H9 (cell line): ENCODE measurements at regions not wholly inside any gene's neighbourhood (a gene's known extent, or its start where the extent isn't known, plus 50 kb on each side); places are given as distances from the start of the nearest gene placed in this dataset.

Source experiments
- DNase-seq: peaks from one replicate; pipeline ENCODE4 v3.0.0-alpha.2; 2017
- H2AFZ ChIP-seq: one replicate; pipeline ENCODE4 v1.6.1; 2013; ENCODE audit warnings: mild to moderate bottlenecking, low read length, control low read depth, moderate library complexity
- H2AK5ac ChIP-seq: 2 replicates; pipeline ENCODE4 v1.6.1; 2013; ENCODE audit warnings: low read length, control low read depth, mixed read lengths; ENCODE audit not compliant: insufficient read length
- H2BK120ac ChIP-seq: one replicate; pipeline ENCODE4 v1.6.1; 2013; ENCODE audit warnings: low read depth, mild to moderate bottlenecking, low read length, control low read depth, inconsistent platforms; ENCODE audit not compliant: poor library complexity, severe bottlenecking
- H2BK12ac ChIP-seq: 2 replicates; pipeline ENCODE4 v1.6.1; 2013; ENCODE audit warnings: low read length, control low read depth, mixed read lengths, low read depth; ENCODE audit not compliant: insufficient read length
- H2BK15ac ChIP-seq: 2 replicates; pipeline ENCODE4 v1.6.1; 2013; ENCODE audit warnings: low read depth, low read length, control low read depth
- H2BK20ac ChIP-seq: one replicate; pipeline ENCODE4 v1.6.1; 2013; ENCODE audit warnings: low read depth, mild to moderate bottlenecking, low read length, control low read depth, inconsistent platforms; ENCODE audit not compliant: poor library complexity, severe bottlenecking
- H2BK5ac ChIP-seq: 2 replicates; pipeline ENCODE4 v1.6.1; 2013; ENCODE audit warnings: low read length, control low read depth, mixed read lengths; ENCODE audit not compliant: insufficient read length
- H3K14ac ChIP-seq: 2 replicates; pipeline ENCODE4 v1.6.1; 2013; ENCODE audit warnings: low read length, control low read depth; ENCODE audit not compliant: insufficient read depth
- H3K18ac ChIP-seq: 2 replicates; pipeline ENCODE4 v1.6.1; 2013; ENCODE audit warnings: low read depth, mild to moderate bottlenecking, mixed read lengths, low read length, control low read depth; ENCODE audit not compliant: insufficient read length
- H3K23ac ChIP-seq: 2 replicates; pipeline ENCODE4 v1.6.1; 2013; ENCODE audit warnings: low read length, control low read depth, mixed read lengths, low read depth; ENCODE audit not compliant: insufficient read length
- H3K23me2 ChIP-seq: 2 replicates; pipeline ENCODE4 v1.6.1; 2013; ENCODE audit warnings: low read depth, mild to moderate bottlenecking, mixed read lengths, low read length, control low read depth; ENCODE audit not compliant: insufficient read length, poor library complexity, severe bottlenecking
- H3K27ac ChIP-seq: 2 replicates; pipeline ENCODE4 v1.5.1; 2013; ENCODE audit warnings: low read length, control low read depth, mixed read lengths, low read depth; ENCODE audit not compliant: insufficient read length
- H3K27me3 ChIP-seq: 2 replicates; pipeline ENCODE4 v1.6.1; 2013; ENCODE audit warnings: low read length, control low read depth, inconsistent platforms; ENCODE audit not compliant: insufficient read depth
- H3K4ac ChIP-seq: 2 replicates; pipeline ENCODE4 v1.6.1; 2013; ENCODE audit warnings: low read depth, mild to moderate bottlenecking, control low read depth, inconsistent platforms, low read length, moderate library complexity
- H3K4me1 ChIP-seq: 2 replicates; pipeline ENCODE4 v1.6.1; 2013; ENCODE audit warnings: low read length, control low read depth, inconsistent platforms; ENCODE audit not compliant: insufficient read depth
- H3K4me2 ChIP-seq: 2 replicates; pipeline ENCODE4 v1.6.1; 2013; ENCODE audit warnings: low read length, control low read depth, mixed read lengths; ENCODE audit not compliant: insufficient read length, insufficient read depth
- H3K56ac ChIP-seq: 2 replicates; pipeline ENCODE4 v1.6.1; 2013; ENCODE audit warnings: low read depth, mild to moderate bottlenecking, mixed read lengths, low read length, control low read depth; ENCODE audit not compliant: insufficient read length
- H3K79me1 ChIP-seq: 2 replicates; pipeline ENCODE4 v1.6.1; 2013; ENCODE audit warnings: low read depth, mild to moderate bottlenecking, moderate library complexity, low read length, control low read depth, inconsistent platforms; ENCODE audit not compliant: insufficient read depth, poor library complexity, severe bottlenecking
- H3K79me2 ChIP-seq: 2 replicates; pipeline ENCODE4 v1.6.1; 2013; ENCODE audit warnings: low read length, control low read depth, inconsistent platforms; ENCODE audit not compliant: insufficient read depth
- H3K9ac ChIP-seq: 2 replicates; pipeline ENCODE4 v1.6.1; 2013; ENCODE audit warnings: low read length, control low read depth, mixed read lengths; ENCODE audit not compliant: insufficient read length; ENCODE audit errors: extremely low read depth
- H3K9me3 ChIP-seq: one replicate; pipeline ENCODE4 v1.6.1; 2013; ENCODE audit warnings: low read depth, low read length, inconsistent platforms; ENCODE audit not compliant: control insufficient read depth
- H3T11ph ChIP-seq: one replicate; pipeline ENCODE4 v1.6.1; 2013; ENCODE audit warnings: mild to moderate bottlenecking, low read length, control low read depth, inconsistent platforms
- H4K20me1 ChIP-seq: one replicate; pipeline ENCODE4 v1.6.1; 2013; ENCODE audit not compliant: control insufficient read depth, insufficient read length, insufficient read depth
- H4K5ac ChIP-seq: 2 replicates; pipeline ENCODE4 v1.6.1; 2013; ENCODE audit warnings: low read depth, mild to moderate bottlenecking, mixed read lengths, low read length, control low read depth; ENCODE audit not compliant: insufficient read length
- H4K8ac ChIP-seq: replicated peaks from 2 replicates; pipeline ENCODE4 v1.6.1; 2013; ENCODE audit warnings: low read length, control low read depth, mixed read lengths, low read depth; ENCODE audit not compliant: insufficient read length
- H4K91ac ChIP-seq: 2 replicates; pipeline ENCODE4 v1.6.1; 2013; ENCODE audit warnings: low read depth, mild to moderate bottlenecking, moderate library complexity, mixed read lengths, low read length, control low read depth; ENCODE audit not compliant: insufficient read length
- H3K27ac Mint-ChIP-seq, 3 experiments: 2 replicates in 2 of 3; 3 replicates in 1 of 3; pipeline ENCODE4 v1.8.0; 2020 to 2021; ENCODE audit warnings: mixed read lengths in 3 of 3, mild to moderate bottlenecking in 1 of 3, moderate library complexity in 1 of 3
- H3K27me3 Mint-ChIP-seq: 2 replicates; pipeline ENCODE4 v1.8.0; 2021; ENCODE audit warnings: low read depth, mild to moderate bottlenecking, moderate library complexity, mixed read lengths
- H3K36me3 Mint-ChIP-seq, 3 experiments: 2 replicates in 2 of 3; 3 replicates in 1 of 3; pipeline ENCODE4 v1.8.0; 2020 to 2021; ENCODE audit warnings: low read depth in 3 of 3, mixed read lengths in 3 of 3; ENCODE audit not compliant: insufficient read depth in 1 of 3
- H3K4me1 Mint-ChIP-seq, 2 experiments: 2 replicates each; pipeline ENCODE4 v1.8.0; 2020; ENCODE audit warnings: mixed read lengths in 2 of 2
- H3K4me3 Mint-ChIP-seq, 2 experiments: 2 replicates in 1 of 2; 3 replicates in 1 of 2; pipeline ENCODE4 v1.8.0; 2020 to 2021; ENCODE audit warnings: mild to moderate bottlenecking in 2 of 2, mixed read lengths in 2 of 2, moderate library complexity in 1 of 2
- H3K9me3 Mint-ChIP-seq, 2 experiments: 2 replicates in 1 of 2; 3 replicates in 1 of 2; pipeline ENCODE4 v1.8.0; 2020; ENCODE audit warnings: mild to moderate bottlenecking in 2 of 2, mixed read lengths in 2 of 2, moderate library complexity in 1 of 2
- WGBS: extraction: QIAGEN DNeasy Blood & Tissue Kit; methylation state at CpG from one replicate; pipeline ENCODE4 v1.1.7; 2013; ENCODE audit warnings: missing lambda C conversion rate, low lambda C conversion rate, mixed read lengths; ENCODE audit not compliant: insufficient read length; ENCODE audit errors: extremely low coverage; 5-methylcytosine and 5-hydroxymethylcytosine counted together
- TF ChIP-seq, protein P1 (sequence below): fragments of 200-600 bp; sonication (generic); conservative IDR thresholded peaks from 3 replicates; pipeline ENCODE4 v1.8.0; 2021; ENCODE audit warnings: antibody characterized with exemption, mild to moderate bottlenecking

DNA sequence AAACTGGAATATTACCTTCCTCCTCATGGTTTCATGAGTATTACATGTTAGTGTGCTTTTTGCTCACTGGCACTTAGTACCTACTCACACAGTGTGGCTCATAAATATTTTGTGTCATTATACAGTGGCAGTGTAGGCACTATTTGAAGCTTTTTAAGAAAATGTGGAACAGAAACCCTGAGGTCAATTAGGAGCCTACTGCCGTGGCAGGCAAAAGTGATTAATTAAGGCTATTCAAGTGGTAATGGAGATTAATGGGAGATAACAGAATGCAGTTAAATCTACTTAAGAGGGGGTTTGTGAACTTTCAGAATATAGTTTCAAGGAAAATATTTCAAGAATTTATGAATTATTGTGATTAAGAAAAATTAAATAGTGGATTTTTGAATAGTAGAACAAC is 277.6 kb downstream of the HGF start:
- H3K4me3 Mint-ChIP-seq: no peak overlapping the region
- H3K79me1 ChIP-seq: no peaks in the 10 kb centered on the region
- H3T11ph ChIP-seq: no peak overlapping the region
- no peak overlapping the region for H3K27ac ChIP-seq
- WGBS: no CpG with 5 or more reads among the region's 1 CpG
- H4K91ac ChIP-seq: no peak overlapping the region
- no peaks in the 10 kb centered on the region for H3K27me3 Mint-ChIP-seq
- no peaks in the 10 kb centered on the region for H3K27me3 ChIP-seq
- H2BK120ac ChIP-seq: no peak overlapping the region
- H4K5ac ChIP-seq: no peak overlapping the region
- no peak overlapping the region for H3K4me2 ChIP-seq
- no peak overlapping the region for H2BK20ac ChIP-seq
- TF ChIP-seq, protein P1, sequence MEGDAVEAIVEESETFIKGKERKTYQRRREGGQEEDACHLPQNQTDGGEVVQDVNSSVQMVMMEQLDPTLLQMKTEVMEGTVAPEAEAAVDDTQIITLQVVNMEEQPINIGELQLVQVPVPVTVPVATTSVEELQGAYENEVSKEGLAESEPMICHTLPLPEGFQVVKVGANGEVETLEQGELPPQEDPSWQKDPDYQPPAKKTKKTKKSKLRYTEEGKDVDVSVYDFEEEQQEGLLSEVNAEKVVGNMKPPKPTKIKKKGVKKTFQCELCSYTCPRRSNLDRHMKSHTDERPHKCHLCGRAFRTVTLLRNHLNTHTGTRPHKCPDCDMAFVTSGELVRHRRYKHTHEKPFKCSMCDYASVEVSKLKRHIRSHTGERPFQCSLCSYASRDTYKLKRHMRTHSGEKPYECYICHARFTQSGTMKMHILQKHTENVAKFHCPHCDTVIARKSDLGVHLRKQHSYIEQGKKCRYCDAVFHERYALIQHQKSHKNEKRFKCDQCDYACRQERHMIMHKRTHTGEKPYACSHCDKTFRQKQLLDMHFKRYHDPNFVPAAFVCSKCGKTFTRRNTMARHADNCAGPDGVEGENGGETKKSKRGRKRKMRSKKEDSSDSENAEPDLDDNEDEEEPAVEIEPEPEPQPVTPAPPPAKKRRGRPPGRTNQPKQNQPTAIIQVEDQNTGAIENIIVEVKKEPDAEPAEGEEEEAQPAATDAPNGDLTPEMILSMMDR: no peak
- H3K36me3 Mint-ChIP-seq: peaks cover 0 to 8% (median 1%) of the 10 kb centered on the region in 3 experiments; a peak in 1 of 7 replicates
- H4K20me1 ChIP-seq: no peaks in the 10 kb centered on the region
- H3K18ac ChIP-seq: no peak overlapping the region
- no peak overlapping the region for H4K8ac ChIP-seq
- no peaks in the 10 kb centered on the region for H3K79me2 ChIP-seq
- peaks cover 0 to 8% of the 10 kb centered on the region in 2 experiments; a peak in 2 of 4 replicates for H3K4me1 Mint-ChIP-seq
- no peak overlapping the region for H3K14ac ChIP-seq
- no peak overlapping the region for H2BK15ac ChIP-seq
- no peak overlapping the region for H3K27ac Mint-ChIP-seq
- H3K9ac ChIP-seq: no peak overlapping the region
- no peak overlapping the region for H2AFZ ChIP-seq
- H2BK12ac ChIP-seq: no peak overlapping the region
- peaks cover 3 to 6% of the 10 kb centered on the region in 2 experiments; a peak in 3 of 5 replicates for H3K9me3 Mint-ChIP-seq
- DNase-seq: no peak
- no peak overlapping the region for H2BK5ac ChIP-seq
- no peak overlapping the region for H3K56ac ChIP-seq
- H3K23ac ChIP-seq: no peak overlapping the region
- H3K4ac ChIP-seq: no peak overlapping the region
- H3K9me3 ChIP-seq: no peaks in the 10 kb centered on the region
- no peaks in the 10 kb centered on the region for H3K23me2 ChIP-seq
- no peaks in the 10 kb centered on the region for H3K4me1 ChIP-seq
- no peak overlapping the region for H2AK5ac ChIP-seq
